ENCODE measurements at regions not wholly inside any gene's neighbourhood (a gene's known extent, or its start where the extent isn't known, plus 50 kb on each side); places are given as distances from the start of the nearest gene placed in this dataset.
"Not testable (repeated sequence)": the region's sequence is repeated elsewhere in the genome, so short reads cannot be mapped to it uniquely, and the experiment has no call there.

DNA sequence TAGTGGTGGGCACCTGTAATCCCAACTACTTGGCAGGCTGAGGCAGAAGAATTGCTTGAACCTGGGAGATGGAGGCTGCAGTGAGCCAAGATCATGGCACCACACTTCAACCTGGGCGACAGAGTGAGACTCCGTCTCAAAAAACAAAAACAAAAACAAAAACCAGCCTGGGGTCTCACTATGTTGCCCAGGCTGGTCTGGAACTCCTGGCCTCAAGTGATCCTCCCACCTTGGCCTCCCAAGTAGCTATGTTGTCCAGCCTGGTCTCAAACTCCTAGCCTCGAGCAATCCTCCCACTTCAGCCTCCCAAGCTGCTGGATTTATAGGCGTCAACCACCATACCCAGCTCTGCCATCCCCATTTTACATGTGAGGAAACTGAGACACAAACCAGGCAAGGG lies 64.9 kb downstream of the PTPRS start:
- not testable (repeated sequence) for TF ChIP-seq POLR2A, EP300 (IDR thresholded peaks at IDR 0.05)
- TF ChIP-seq, protein P1, sequence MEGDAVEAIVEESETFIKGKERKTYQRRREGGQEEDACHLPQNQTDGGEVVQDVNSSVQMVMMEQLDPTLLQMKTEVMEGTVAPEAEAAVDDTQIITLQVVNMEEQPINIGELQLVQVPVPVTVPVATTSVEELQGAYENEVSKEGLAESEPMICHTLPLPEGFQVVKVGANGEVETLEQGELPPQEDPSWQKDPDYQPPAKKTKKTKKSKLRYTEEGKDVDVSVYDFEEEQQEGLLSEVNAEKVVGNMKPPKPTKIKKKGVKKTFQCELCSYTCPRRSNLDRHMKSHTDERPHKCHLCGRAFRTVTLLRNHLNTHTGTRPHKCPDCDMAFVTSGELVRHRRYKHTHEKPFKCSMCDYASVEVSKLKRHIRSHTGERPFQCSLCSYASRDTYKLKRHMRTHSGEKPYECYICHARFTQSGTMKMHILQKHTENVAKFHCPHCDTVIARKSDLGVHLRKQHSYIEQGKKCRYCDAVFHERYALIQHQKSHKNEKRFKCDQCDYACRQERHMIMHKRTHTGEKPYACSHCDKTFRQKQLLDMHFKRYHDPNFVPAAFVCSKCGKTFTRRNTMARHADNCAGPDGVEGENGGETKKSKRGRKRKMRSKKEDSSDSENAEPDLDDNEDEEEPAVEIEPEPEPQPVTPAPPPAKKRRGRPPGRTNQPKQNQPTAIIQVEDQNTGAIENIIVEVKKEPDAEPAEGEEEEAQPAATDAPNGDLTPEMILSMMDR (IDR thresholded peaks at IDR 0.05), result not testable (repeated sequence)

All from ovary (tissue), 3 donors.